ENCODE measurements at regions not wholly inside any gene's neighbourhood (a gene's known extent, or its start where the extent isn't known, plus 50 kb on each side); places are given as distances from the start of the nearest gene placed in this dataset.

- ChIA-PET POLR2A (no interaction called here), CTCF (no interaction called here)
- DNase-seq (ENCODE audit: extremely low spot score): no peak
- no peak for TF ChIP-seq CTCF (IDR thresholded peaks at IDR 0.05; ENCODE audit: control extremely low read depth, extremely low read depth, low read depth, missing control alignments)
Observed at GRCh38 chr2:217639481-217639880, 363.3 kb downstream of the TNS1 start.

DNA sequence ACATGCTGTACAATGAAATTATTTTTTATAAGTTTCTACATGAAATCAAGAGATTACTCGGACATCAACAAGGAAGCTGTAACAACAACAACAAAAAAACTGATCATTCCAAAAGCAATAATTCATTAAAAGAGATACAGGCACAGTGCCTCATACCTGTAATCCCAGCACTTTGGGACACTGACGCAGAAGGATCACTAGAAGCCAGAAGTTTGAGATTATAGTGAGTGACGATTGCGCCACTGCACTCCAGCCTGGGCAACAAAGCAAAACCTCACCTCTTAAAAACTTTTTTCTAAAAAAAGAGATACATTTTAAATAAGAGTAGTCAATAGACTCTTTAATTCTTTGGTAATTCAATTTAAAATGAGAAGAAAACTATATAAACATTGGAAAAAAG, 364.3 kb downstream of the TNS1 start:
- CTCF ChIA-PET: no interaction called here
- no peak for TF ChIP-seq CTCF (IDR thresholded peaks at IDR 0.05; ENCODE audit: control extremely low read depth, extremely low read depth, low read depth, missing control alignments)
- DNase-seq (ENCODE audit: extremely low spot score): no peak
- POLR2A ChIA-PET: no interaction called here

DNA sequence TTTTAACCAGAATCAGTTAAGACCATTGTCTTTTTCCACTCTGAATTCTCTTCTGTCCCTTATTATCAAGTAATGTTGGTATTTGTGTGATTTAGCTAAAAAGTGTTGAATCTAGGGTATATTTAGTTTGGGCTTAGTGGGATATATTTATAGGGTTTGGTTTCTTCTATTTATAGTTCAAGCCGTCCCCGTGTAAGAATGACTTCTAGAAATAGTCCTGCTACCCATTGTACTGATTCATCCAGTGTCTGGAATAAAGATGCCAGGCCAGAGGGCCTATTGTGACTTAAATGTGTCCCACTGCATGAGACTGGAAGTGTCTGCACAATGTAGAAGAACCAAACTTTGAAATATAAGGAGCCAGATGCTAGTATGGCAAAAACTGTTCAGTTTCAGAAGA, 364.8 kb downstream of the TNS1 start:
- no peak for TF ChIP-seq CTCF (IDR thresholded peaks at IDR 0.05; ENCODE audit: control extremely low read depth, extremely low read depth, low read depth, missing control alignments)
- POLR2A ChIA-PET: no interaction called here
- CTCF ChIA-PET: interaction anchor here (1.5 kb wide), 1 partner anchor 13 kb away, joined by 10 read pairs; no protein-coding TSS in a partner anchor
- DNase-seq (ENCODE audit: extremely low spot score): no peak

DNA sequence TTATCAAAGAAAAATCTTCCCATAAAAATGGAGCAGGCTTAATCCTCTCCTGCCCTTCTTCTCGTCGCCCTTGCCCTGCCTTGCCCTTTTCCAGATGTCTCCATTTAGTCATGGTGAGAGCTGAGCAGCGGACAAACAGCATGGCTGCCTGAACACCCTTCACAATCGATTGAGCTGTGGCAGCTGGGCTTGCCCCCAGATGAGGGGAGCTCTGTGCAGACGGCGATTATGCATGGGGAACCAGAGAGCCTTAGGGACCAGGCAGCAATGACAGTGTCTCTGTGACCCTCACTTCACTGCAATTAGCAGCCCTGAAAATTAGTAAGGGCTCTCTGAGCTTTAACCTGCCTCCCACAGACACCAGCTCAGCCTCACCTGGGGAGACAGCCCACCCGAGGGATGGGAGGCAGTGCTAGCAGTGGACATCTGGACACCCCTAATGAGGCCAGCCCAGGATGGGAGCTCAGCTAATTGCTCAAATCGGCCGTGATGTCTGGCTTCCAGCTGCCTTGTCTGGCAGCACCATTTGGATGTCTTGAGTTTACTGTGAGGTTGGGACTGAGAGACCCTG, 365.7 kb downstream of the TNS1 start:
- ChIA-PET CTCF (interaction anchor here (1.0 to 1.5 kb wide), 2 partner anchors 14 to 76 kb away, joined by 4 to 10 read pairs; no protein-coding TSS in a partner anchor), POLR2A (no interaction called here)
- no peak for TF ChIP-seq CTCF (IDR thresholded peaks at IDR 0.05; ENCODE audit: control extremely low read depth, extremely low read depth, low read depth, missing control alignments)
- DNase-seq (ENCODE audit: extremely low spot score): no peak

DNA sequence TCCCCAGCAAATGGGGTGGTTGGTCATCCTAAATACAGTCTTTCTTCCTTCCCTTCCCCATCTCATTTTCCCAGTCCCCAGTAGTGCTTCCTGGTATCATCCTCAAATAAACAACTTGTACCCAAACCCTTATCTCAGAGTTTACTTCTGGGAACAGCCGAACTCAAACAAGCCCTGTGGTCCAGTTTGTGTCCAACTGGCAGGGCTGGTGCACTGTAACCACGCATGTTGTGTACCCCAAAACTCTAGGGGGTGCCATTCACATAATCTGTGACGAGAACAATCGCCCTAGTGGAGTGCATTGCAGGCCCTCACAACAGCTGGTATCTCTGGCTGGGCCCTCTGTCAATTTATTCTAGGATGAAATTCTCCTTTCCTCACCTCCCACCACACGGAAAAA, 366.2 kb downstream of the TNS1 start:
- ChIA-PET CTCF (interaction anchor here (1.0 to 4.0 kb wide), 5 partner anchors 10 to 76 kb away, joined by 3 to 34 read pairs (median 4); no protein-coding TSS in a partner anchor), POLR2A (no interaction called here)
- no peak for DNase-seq (ENCODE audit: extremely low spot score)
- no peak for TF ChIP-seq CTCF (IDR thresholded peaks at IDR 0.05; ENCODE audit: control extremely low read depth, extremely low read depth, low read depth, missing control alignments)

DNA sequence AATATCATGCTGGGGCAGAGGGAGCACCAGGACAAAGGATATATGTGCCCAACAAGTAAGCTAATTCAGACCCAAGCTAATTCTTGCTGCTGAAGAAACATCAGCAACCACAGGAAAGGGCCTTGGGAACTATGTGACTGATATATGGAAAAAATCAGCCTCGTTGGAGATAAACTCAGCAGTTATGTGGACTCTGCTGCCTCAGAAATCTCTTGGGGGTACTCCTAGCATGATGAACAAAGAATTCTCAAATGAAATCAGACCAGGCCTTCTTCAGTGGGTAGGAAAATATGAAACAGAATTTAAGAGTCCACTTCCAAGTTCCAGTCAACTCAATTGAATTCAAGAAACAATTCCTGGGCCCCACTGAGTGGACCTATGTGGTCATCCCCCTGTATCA, 367.9 kb downstream of the TNS1 start:
- ChIA-PET CTCF (interaction anchor here (1.2 to 4.0 kb wide), 5 partner anchors 13 to 78 kb away, joined by 3 to 34 read pairs (median 4); no protein-coding TSS in a partner anchor), POLR2A (no interaction called here)
- no peak for TF ChIP-seq CTCF (IDR thresholded peaks at IDR 0.05; ENCODE audit: control extremely low read depth, extremely low read depth, low read depth, missing control alignments)
- no peak for DNase-seq (ENCODE audit: extremely low spot score)

All from GM10248 (cell line).